MCF 10A (cell line): ENCODE measurements at regions not wholly inside any gene's neighbourhood (a gene's known extent, or its start where the extent isn't known, plus 50 kb on each side); places are given as distances from the start of the nearest gene placed in this dataset.

Source experiments
- BruUV-seq: library from RNA; stranded (reverse); fragments of 400-500 nt; replicated peaks from 2 replicates; lab custom pipeline; 2021; lab: Mats Ljungman, UMichigan
- CTCF ChIA-PET: fragments of 300-600 bp; sonication (Branson Sonifier 250); formaldehyde crosslinking; extraction: SDS; loops from one replicate; lab custom pipeline; 2021; ENCODE audit warnings: antibody characterized with exemption, inconsistent platforms; lab: Yijun Ruan, JAX
- POLR2A ChIA-PET: fragments of 300-600, 350-650 bp; sonication (Branson Sonifier 250); formaldehyde crosslinking; extraction: SDS; loops from one replicate; lab custom pipeline; 2020; ENCODE audit warnings: antibody characterized with exemption, inconsistent platforms; lab: Yijun Ruan, JAX
- DNase-seq: peaks from one replicate; pipeline ENCODE4 v3.0.0-alpha.2; 2018; ENCODE audit not compliant: unreplicated experiment
- H3K27ac Mint-ChIP-seq: one replicate; pipeline ENCODE4 v1.8.0; 2022; ENCODE audit warnings: mild to moderate bottlenecking, low read depth, mixed read lengths; ENCODE audit not compliant: unreplicated experiment
- H3K27me3 Mint-ChIP-seq: one replicate; pipeline ENCODE4 v1.8.0; 2022; ENCODE audit warnings: mixed read lengths; ENCODE audit not compliant: insufficient read depth, unreplicated experiment
- H3K36me3 Mint-ChIP-seq: one replicate; pipeline ENCODE4 v1.8.0; 2022; ENCODE audit warnings: mild to moderate bottlenecking, moderate library complexity, mixed read lengths; ENCODE audit not compliant: insufficient read depth, unreplicated experiment
- H3K4me1 Mint-ChIP-seq: one replicate; pipeline ENCODE4 v1.8.0; 2022; ENCODE audit warnings: mixed read lengths; ENCODE audit not compliant: insufficient read depth, unreplicated experiment
- H3K4me3 Mint-ChIP-seq: one replicate; pipeline ENCODE4 v1.8.0; 2022; ENCODE audit warnings: mild to moderate bottlenecking, moderate library complexity, mixed read lengths; ENCODE audit not compliant: unreplicated experiment
- H3K9me3 Mint-ChIP-seq: one replicate; pipeline ENCODE4 v1.8.0; 2022; ENCODE audit warnings: mixed read lengths; ENCODE audit not compliant: unreplicated experiment
- intact Hi-C: fragments of 100-400 bp; cut with micrococcal nuclease; formaldehyde crosslinking; loops from 2 replicates; pipeline ENCODE4 v1.14.1; 2022
- TF ChIP-seq, protein P1 (sequence below): fragments of 200-600 bp; IDR thresholded peaks from one replicate; pipeline ENCODE4 v1.8.0; 2022; ENCODE audit warnings: antibody characterized with exemption, mild to moderate bottlenecking; ENCODE audit not compliant: unreplicated experiment

DNA sequence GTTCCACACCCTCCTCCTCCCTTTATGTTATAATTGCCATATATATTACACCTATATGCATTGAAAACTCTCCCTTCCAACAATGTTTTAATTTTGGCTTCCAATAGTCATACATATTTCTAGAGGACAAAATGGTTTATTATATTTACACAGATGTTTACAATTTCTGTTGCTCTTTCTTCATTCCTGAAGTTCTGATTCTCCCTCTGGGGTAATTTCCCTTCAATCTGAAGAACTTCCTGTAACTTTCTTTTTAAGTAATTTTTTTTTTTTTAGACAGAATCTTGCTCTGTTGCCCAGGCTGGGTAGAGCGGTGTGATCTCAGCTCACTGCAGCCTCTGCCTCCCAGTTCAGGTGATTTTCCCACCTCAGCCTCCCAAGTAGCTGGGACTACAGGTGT lies 173.0 kb upstream of the MAP1B start:
- Mint-ChIP-seq H3K4me1 (peaks cover 16% of the 10 kb centered on the region), H3K36me3 (no peaks in the 10 kb centered on the region), H3K9me3 (no peaks in the 10 kb centered on the region), H3K27ac (no peak overlapping the region), H3K27me3 (no peaks in the 10 kb centered on the region), H3K4me3 (no peak overlapping the region)
- BruUV-seq, result no TSS peak
- no peak for DNase-seq
- CTCF ChIA-PET, result no interaction called here
- TF ChIP-seq, protein P1, sequence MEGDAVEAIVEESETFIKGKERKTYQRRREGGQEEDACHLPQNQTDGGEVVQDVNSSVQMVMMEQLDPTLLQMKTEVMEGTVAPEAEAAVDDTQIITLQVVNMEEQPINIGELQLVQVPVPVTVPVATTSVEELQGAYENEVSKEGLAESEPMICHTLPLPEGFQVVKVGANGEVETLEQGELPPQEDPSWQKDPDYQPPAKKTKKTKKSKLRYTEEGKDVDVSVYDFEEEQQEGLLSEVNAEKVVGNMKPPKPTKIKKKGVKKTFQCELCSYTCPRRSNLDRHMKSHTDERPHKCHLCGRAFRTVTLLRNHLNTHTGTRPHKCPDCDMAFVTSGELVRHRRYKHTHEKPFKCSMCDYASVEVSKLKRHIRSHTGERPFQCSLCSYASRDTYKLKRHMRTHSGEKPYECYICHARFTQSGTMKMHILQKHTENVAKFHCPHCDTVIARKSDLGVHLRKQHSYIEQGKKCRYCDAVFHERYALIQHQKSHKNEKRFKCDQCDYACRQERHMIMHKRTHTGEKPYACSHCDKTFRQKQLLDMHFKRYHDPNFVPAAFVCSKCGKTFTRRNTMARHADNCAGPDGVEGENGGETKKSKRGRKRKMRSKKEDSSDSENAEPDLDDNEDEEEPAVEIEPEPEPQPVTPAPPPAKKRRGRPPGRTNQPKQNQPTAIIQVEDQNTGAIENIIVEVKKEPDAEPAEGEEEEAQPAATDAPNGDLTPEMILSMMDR, result no peak
- POLR2A ChIA-PET, result no interaction called here
- intact Hi-C loops, result no loop called here

DNA sequence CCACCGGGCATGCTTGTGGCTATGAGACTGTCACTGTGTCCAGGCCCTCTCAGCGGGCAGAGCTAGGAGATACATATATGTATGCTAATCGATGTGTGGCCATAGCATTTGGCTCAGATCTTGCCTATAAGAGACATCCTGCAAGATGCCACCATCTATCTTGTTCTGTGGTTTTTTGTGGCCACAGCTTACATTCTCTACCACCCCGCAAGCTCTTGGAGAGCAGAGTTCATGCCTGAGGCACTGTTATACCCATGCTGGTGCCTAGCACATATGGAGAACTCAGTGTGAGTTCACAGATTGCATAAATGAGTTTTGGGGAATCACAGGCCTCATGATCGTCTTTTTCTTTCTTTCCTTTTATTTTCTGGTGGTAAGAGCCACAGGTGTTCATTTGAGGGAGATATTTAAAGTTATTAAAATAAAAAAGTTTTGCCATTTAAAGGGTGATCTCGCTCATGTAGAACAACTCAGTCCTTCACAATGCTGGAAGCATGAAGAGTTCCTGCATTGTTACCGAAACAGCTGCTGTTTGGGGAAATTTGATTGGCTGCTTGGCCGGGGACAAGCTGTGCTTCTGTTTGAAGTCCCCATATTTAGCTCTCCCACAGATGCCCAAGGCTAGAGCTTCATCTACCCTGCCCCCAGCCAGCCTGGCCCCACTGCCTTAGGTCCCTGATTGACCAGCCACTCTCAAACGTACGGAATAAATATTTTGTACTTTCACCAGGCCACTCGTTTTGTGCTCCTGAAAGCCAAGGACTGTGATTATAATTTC lies 169.2 kb upstream of the MAP1B start:
- H3K4me3 Mint-ChIP-seq, result no peak overlapping the region
- ChIA-PET POLR2A (no interaction called here), CTCF (interaction anchor here (0.8 kb wide), 1 partner anchor 52 kb away, joined by 3 read pairs; no protein-coding TSS in a partner anchor)
- H3K4me1 Mint-ChIP-seq, result peaks cover 12% of the 10 kb centered on the region
- H3K9me3 Mint-ChIP-seq, result no peaks in the 10 kb centered on the region
- no peaks in the 10 kb centered on the region for H3K27me3 Mint-ChIP-seq
- DNase-seq, result no peak
- no TSS peak for BruUV-seq
- no peaks in the 10 kb centered on the region for H3K36me3 Mint-ChIP-seq
- TF ChIP-seq, protein P1, result no peak
- no peak overlapping the region for H3K27ac Mint-ChIP-seq
- intact Hi-C loops, result no loop called here

DNA sequence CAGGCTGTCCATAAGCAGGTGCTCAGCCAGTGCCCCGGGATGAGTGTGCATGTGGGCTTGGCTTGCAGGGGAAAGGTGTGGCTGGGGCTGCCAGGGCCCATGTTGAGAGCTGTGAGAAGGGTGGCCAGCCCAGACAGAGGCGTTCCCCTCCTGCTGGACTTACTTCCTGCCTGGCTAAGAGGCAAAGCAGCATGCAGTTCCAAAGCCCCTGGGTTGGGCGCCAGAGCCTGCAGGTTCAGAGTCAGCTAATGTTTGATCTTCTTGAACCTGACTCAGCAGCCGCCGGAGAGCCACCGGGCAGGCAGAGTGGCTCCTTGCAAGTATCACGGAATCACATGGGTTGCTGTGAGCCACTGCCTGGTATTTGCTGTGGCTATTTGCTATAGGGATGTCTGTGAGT lies 168.4 kb upstream of the MAP1B start:
- TF ChIP-seq, protein P1, result no peak
- BruUV-seq, result no TSS peak
- POLR2A ChIA-PET, result no interaction called here
- Mint-ChIP-seq H3K4me3 (no peak overlapping the region), H3K36me3 (no peaks in the 10 kb centered on the region), H3K4me1 (peaks cover 12% of the 10 kb centered on the region), H3K27me3 (no peaks in the 10 kb centered on the region), H3K9me3 (no peaks in the 10 kb centered on the region), H3K27ac (no peak overlapping the region)
- DNase-seq, result peak; percentile 35
- CTCF ChIA-PET, result interaction anchor here (0.8 kb wide), 1 partner anchor 51 kb away, joined by 3 read pairs; no protein-coding TSS in a partner anchor
- intact Hi-C loops, result no loop called here

DNA sequence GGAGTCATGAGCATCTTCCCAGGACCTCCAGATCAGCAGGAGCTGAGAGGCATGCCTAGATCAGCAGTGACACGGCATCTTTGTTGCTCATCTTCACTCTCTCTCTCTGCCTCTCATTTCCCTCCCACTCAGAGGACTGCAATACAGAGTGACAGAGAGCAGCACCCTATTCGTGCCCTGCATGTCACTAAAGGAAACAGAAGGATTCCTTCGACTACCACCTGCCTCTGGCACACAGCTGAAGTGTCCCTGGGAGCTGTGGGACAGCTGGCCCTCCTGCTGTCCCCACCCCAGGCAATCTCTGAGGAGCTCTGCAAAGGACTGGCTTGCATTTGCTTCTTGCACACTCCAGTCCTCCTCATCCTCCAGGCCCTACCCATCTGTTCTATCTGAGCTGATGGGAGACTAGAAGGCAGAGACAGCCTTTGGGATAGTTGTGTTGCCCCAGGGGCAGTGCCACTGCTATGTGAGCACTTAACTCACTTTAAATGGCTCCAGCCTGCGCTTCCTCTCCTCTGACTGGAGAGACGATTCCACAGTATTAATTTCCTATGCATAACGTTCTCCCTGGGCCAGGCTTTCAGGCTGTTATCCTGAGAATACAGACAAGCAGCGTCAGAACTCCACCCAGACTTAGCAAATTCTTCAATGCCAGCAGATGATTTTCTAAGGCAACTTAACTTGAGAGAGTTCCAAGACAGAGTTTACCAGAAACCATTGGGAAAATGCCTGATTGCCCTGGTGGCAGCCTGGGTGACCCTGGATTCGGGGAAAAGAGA lies 167.6 kb upstream of the MAP1B start:
- H3K4me1 Mint-ChIP-seq, result peaks cover 12% of the 10 kb centered on the region
- no peaks in the 10 kb centered on the region for H3K9me3 Mint-ChIP-seq
- POLR2A ChIA-PET, result no interaction called here
- TF ChIP-seq, protein P1, result no peak
- no peaks in the 10 kb centered on the region for H3K27me3 Mint-ChIP-seq
- BruUV-seq, result no TSS peak
- no peaks in the 10 kb centered on the region for H3K36me3 Mint-ChIP-seq
- no peak overlapping the region for H3K4me3 Mint-ChIP-seq
- DNase-seq, result no peak
- intact Hi-C loops, result no loop called here
- CTCF ChIA-PET, result interaction anchor here (0.6 kb wide), 1 partner anchor 626 kb away, joined by 5 read pairs; no protein-coding TSS in a partner anchor
- no peak overlapping the region for H3K27ac Mint-ChIP-seq
